ENCODE measurements at regions not wholly inside any gene's neighbourhood (a gene's known extent, or its start where the extent isn't known, plus 50 kb on each side); places are given as distances from the start of the nearest gene placed in this dataset.

GRCh38 chr6:12410946-12411345 is 120.8 kb downstream of the EDN1 start:
- no peak for TF ChIP-seq CTCF (conservative IDR thresholded peaks at IDR 0.05; ENCODE audit: low read depth, low read length)
- no peak for TF ChIP-seq EZH2 (IDR thresholded peaks at IDR 0.05; ENCODE audit: borderline replicate concordance, low read depth, low read length, poor library complexity, severe bottlenecking)
